Kasumi-1 (cell line): ENCODE measurements at regions not wholly inside any gene's neighbourhood (a gene's known extent, or its start where the extent isn't known, plus 50 kb on each side); places are given as distances from the start of the nearest gene placed in this dataset.
"Not testable (repeated sequence)": the region's sequence is repeated elsewhere in the genome, so short reads cannot be mapped to it uniquely, and the experiment has no call there.

Experiments
- DNase-seq, 2 experiments: peaks; one replicate each; lab custom pipeline; 2025; lab: John Stamatoyannopoulos, UW

- no peak for DNase-seq
Observed at GRCh38 chr18:28510210-28510609, 333.3 kb upstream of the CDH2 start.

GRCh38 chr18:28504066-28504465 is 327.1 kb upstream of the CDH2 start:
- DNase-seq = no peak

- no peak for DNase-seq
Observed at GRCh38 chr18:28494151-28494550, 317.2 kb upstream of the CDH2 start.

- DNase-seq = no peak
Observed at GRCh38 chr18:28485918-28486317, 309.0 kb upstream of the CDH2 start.

- DNase-seq = no peak
Observed at GRCh38 chr18:28485210-28485801, 308.4 kb upstream of the CDH2 start.

- DNase-seq = no peak
Observed at GRCh38 chr18:28478531-28478930, 301.6 kb upstream of the CDH2 start.

- DNase-seq = no peak
Observed at GRCh38 chr18:28476302-28476701, 299.4 kb upstream of the CDH2 start.

- no peak for DNase-seq
Observed at GRCh38 chr18:28469946-28470345, 293.0 kb upstream of the CDH2 start.

- no peak for DNase-seq
Observed at GRCh38 chr18:28468901-28469300, 292.0 kb upstream of the CDH2 start.

GRCh38 chr18:28466204-28466603 is 289.3 kb upstream of the CDH2 start:
- no peak for DNase-seq

GRCh38 chr18:28459587-28459986 is 282.7 kb upstream of the CDH2 start:
- DNase-seq = no peak

GRCh38 chr18:28458751-28459150 is 281.8 kb upstream of the CDH2 start:
- no peak for DNase-seq

GRCh38 chr18:28457784-28458183 is 280.9 kb upstream of the CDH2 start:
- DNase-seq = no peak

GRCh38 chr18:28455971-28456370 is 279.0 kb upstream of the CDH2 start:
- DNase-seq = no peak

- DNase-seq = no peak
Observed at GRCh38 chr18:28439870-28440269, 262.9 kb upstream of the CDH2 start.

GRCh38 chr18:28438381-28438780 is 261.5 kb upstream of the CDH2 start:
- DNase-seq = no peak

GRCh38 chr18:28432339-28432738 is 255.4 kb upstream of the CDH2 start:
- DNase-seq = no peak

- DNase-seq = no peak
Observed at GRCh38 chr18:28425886-28426285, 249.0 kb upstream of the CDH2 start.

GRCh38 chr18:28422577-28422976 is 245.6 kb upstream of the CDH2 start:
- no peak for DNase-seq

GRCh38 chr18:28421950-28422349 is 245.0 kb upstream of the CDH2 start:
- not testable (repeated sequence) for DNase-seq

- no peak for DNase-seq
Observed at GRCh38 chr18:28412521-28412920, 235.6 kb upstream of the CDH2 start.

GRCh38 chr18:28411806-28412205 is 234.9 kb upstream of the CDH2 start:
- DNase-seq = no peak

- no peak for DNase-seq
Observed at GRCh38 chr18:28409811-28410210, 232.9 kb upstream of the CDH2 start.

- DNase-seq = peak; percentile 7 to 22
Observed at GRCh38 chr18:28408528-28408927, 231.6 kb upstream of the CDH2 start.

- DNase-seq = no peak
Observed at GRCh38 chr18:28407681-28408080, 230.8 kb upstream of the CDH2 start.
